ENCODE measurements at regions not wholly inside any gene's neighbourhood (a gene's known extent, or its start where the extent isn't known, plus 50 kb on each side); places are given as distances from the start of the nearest gene placed in this dataset.

- H3K4me3 ChIP-seq = no peak overlapping the region
- DNase-seq = no peak
- no peaks in the 10 kb centered on the region for H3K36me3 ChIP-seq
- peaks cover 3% of the 10 kb centered on the region for H3K9me3 ChIP-seq
- H3K27me3 ChIP-seq = peaks cover 3% of the 10 kb centered on the region; the same call in 1 of the 2 replicates
Measured at GRCh38 chr6:129967427-129967826, 51.0 kb upstream of the L3MBTL3 start.

GRCh38 chr6:129966125-129966524 is 52.3 kb upstream of the L3MBTL3 start:
- no peaks in the 10 kb centered on the region for H3K36me3 ChIP-seq
- DNase-seq = no peak
- peaks cover 3% of the 10 kb centered on the region for H3K9me3 ChIP-seq

GRCh38 chr6:129965096-129965495 is 53.3 kb upstream of the L3MBTL3 start:
- H3K4me3 ChIP-seq = no peak overlapping the region
- DNase-seq = no peak
- H3K36me3 ChIP-seq = no peaks in the 10 kb centered on the region
- H3K9me3 ChIP-seq = peaks cover 3% of the 10 kb centered on the region
- H3K27me3 ChIP-seq = peaks cover 3% of the 10 kb centered on the region; the same call in 1 of the 2 replicates

More at GRCh38 chr6:129966125-129966524, 52.3 kb upstream of the L3MBTL3 start:
- peaks cover 3% of the 10 kb centered on the region; the same call in 1 of the 2 replicates for H3K27me3 ChIP-seq
- H3K4me3 ChIP-seq = no peak overlapping the region

GRCh38 chr6:129959358-129959930 is 58.9 kb upstream of the L3MBTL3 start:
- H3K27me3 ChIP-seq = no peaks in the 10 kb centered on the region
- DNase-seq = no peak
- H3K4me3 ChIP-seq = no peak overlapping the region
- H3K36me3 ChIP-seq = no peaks in the 10 kb centered on the region
- no peaks in the 10 kb centered on the region for H3K9me3 ChIP-seq

- Histone ChIP-seq H3K9me3 (no peaks in the 10 kb centered on the region), H3K36me3 (no peaks in the 10 kb centered on the region), H3K4me3 (no peak overlapping the region), H3K27me3 (no peaks in the 10 kb centered on the region)
- no peak for DNase-seq
Measured at GRCh38 chr6:129957941-129958898, 60.2 kb upstream of the L3MBTL3 start.

GRCh38 chr6:129955584-129955983 is 62.8 kb upstream of the L3MBTL3 start:
- Histone ChIP-seq H3K4me3 (no peak overlapping the region), H3K36me3 (no peaks in the 10 kb centered on the region), H3K27me3 (no peaks in the 10 kb centered on the region), H3K9me3 (no peaks in the 10 kb centered on the region)
- DNase-seq = no peak

- Histone ChIP-seq H3K9me3 (no peaks in the 10 kb centered on the region), H3K36me3 (no peaks in the 10 kb centered on the region), H3K4me3 (no peak overlapping the region), H3K27me3 (no peaks in the 10 kb centered on the region)
- DNase-seq = no peak
Measured at GRCh38 chr6:129954749-129955431, 63.5 kb upstream of the L3MBTL3 start.

GRCh38 chr6:129947797-129948196 is 70.6 kb upstream of the L3MBTL3 start:
- no peak overlapping the region for H3K4me3 ChIP-seq
- no peaks in the 10 kb centered on the region for H3K27me3 ChIP-seq
- no peak for DNase-seq
- no peaks in the 10 kb centered on the region for H3K36me3 ChIP-seq
- H3K9me3 ChIP-seq = no peaks in the 10 kb centered on the region

- Histone ChIP-seq H3K36me3 (no peaks in the 10 kb centered on the region), H3K9me3 (no peaks in the 10 kb centered on the region), H3K4me3 (no peak overlapping the region), H3K27me3 (no peaks in the 10 kb centered on the region)
- DNase-seq = no peak
Measured at GRCh38 chr6:129946439-129947140, 71.8 kb upstream of the L3MBTL3 start.

- H3K27me3 ChIP-seq = no peaks in the 10 kb centered on the region
- H3K9me3 ChIP-seq = no peaks in the 10 kb centered on the region
- no peaks in the 10 kb centered on the region for H3K36me3 ChIP-seq
- no peak for DNase-seq
- no peak overlapping the region for H3K4me3 ChIP-seq
Measured at GRCh38 chr6:129943637-129944271, 74.6 kb upstream of the L3MBTL3 start.

- Histone ChIP-seq H3K36me3 (no peaks in the 10 kb centered on the region), H3K27me3 (no peaks in the 10 kb centered on the region), H3K4me3 (no peak overlapping the region), H3K9me3 (no peaks in the 10 kb centered on the region)
- no peak for DNase-seq
Measured at GRCh38 chr6:129940454-129941195, 77.8 kb upstream of the L3MBTL3 start.

- Histone ChIP-seq H3K4me3 (no peak overlapping the region), H3K9me3 (no peaks in the 10 kb centered on the region), H3K27me3 (no peaks in the 10 kb centered on the region), H3K36me3 (no peaks in the 10 kb centered on the region)
- DNase-seq = no peak
Measured at GRCh38 chr6:129938249-129939020, 77.3 kb upstream of the TMEM244 start.

- no peaks in the 10 kb centered on the region for H3K27me3 ChIP-seq
- H3K4me3 ChIP-seq = no peak overlapping the region
- peak; percentile 52 for DNase-seq
- H3K9me3 ChIP-seq = no peaks in the 10 kb centered on the region
- H3K36me3 ChIP-seq = no peaks in the 10 kb centered on the region
Measured at GRCh38 chr6:129936329-129937165, 75.4 kb upstream of the TMEM244 start.

GRCh38 chr6:129932321-129932720 is 71.2 kb upstream of the TMEM244 start:
- no peak overlapping the region for H3K4me3 ChIP-seq
- no peaks in the 10 kb centered on the region for H3K36me3 ChIP-seq
- H3K9me3 ChIP-seq = no peaks in the 10 kb centered on the region
- DNase-seq = no peak
- no peaks in the 10 kb centered on the region for H3K27me3 ChIP-seq

Measured in MG63 (cell line).